ENCODE measurements at regions not wholly inside any gene's neighbourhood (a gene's known extent, or its start where the extent isn't known, plus 50 kb on each side); places are given as distances from the start of the nearest gene placed in this dataset.

DNA sequence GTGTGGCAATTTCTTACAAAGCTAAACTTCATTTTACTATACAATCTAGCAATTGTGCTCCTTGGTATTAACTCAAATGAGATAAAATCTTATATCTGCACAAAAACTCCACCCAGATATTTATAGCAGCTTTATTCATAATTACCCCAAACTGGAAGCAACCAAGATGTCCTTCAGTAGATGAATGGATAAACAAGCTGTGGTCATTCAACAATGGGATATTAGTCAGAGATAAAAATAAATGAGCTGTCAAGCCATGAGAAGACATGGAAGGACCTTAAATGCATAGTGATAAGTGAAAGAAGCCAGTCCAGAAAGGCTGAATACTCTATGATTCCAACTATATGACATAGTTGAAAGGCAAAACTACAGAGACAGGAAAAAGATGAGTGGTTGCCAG, 98.9 kb upstream of the BMP2 start:
- no peaks in the 10 kb centered on the region for H3K79me2 ChIP-seq (ENCODE audit: insufficient read depth, low read length)
- no peak for DNase-seq (ENCODE audit: low spot score)
- no peak overlapping the region for H3K27ac ChIP-seq (ENCODE audit: extremely low read length, insufficient read depth, low read length)
- TF ChIP-seq MEF2D (CRISPR knock-in tag; IDR thresholded peaks at IDR 0.05) (no peak), ZNF891 (CRISPR knock-in tag; IDR thresholded peaks at IDR 0.05) (no peak), ZSCAN21 (CRISPR knock-in tag; IDR thresholded peaks at IDR 0.05; ENCODE audit: borderline replicate concordance) (no peak), GTF2F1 (IDR thresholded peaks at IDR 0.05; ENCODE audit: low read length) (no peak), SRSF4 (IDR thresholded peaks at IDR 0.05; ENCODE audit: low read depth, low read length, poor library complexity, severe bottlenecking) (no peak), HMGA1 (CRISPR knock-in tag; conservative IDR thresholded peaks at IDR 0.05) (no peak), ZBTB7A (CRISPR knock-in tag; IDR thresholded peaks at IDR 0.05) (no peak)
- TF ChIP-seq, protein P1, sequence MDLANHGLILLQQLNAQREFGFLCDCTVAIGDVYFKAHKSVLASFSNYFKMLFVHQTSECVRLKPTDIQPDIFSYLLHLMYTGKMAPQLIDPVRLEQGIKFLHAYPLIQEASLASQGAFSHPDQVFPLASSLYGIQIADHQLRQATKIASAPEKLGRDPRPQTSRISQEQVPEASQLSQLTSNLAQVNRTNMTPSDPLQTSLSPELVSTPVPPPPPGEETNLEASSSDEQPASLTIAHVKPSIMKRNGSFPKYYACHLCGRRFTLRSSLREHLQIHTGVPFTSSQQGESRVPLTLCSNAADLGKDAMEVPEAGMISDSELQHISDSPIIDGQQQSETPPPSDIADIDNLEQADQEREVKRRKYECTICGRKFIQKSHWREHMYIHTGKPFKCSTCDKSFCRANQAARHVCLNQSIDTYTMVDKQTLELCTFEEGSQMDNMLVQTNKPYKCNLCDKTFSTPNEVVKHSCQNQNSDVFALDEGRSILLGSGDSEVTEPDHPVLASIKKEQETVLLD (CRISPR knock-in tag; IDR thresholded peaks at IDR 0.05; ENCODE audit: low read depth): no peak
- H3K4me3 ChIP-seq (replicated peaks in 1 of 3; ENCODE audit: insufficient read depth in 1 of 3, low read depth in 2 of 3, low read length in 3 of 3): no peak overlapping the region
- FAIRE-seq: no peak
- CTCF ChIA-PET (ENCODE audit: low intra/inter-chr PET ratio, low total read pairs): no interaction called here
- ATAC-seq: no peak
- no peaks in the 10 kb centered on the region for H4K20me1 ChIP-seq (ENCODE audit: insufficient read depth, low read length)
- H3K4me2 ChIP-seq (ENCODE audit: low read depth, low read length): no peak overlapping the region
- H3K9me3 ChIP-seq (ENCODE audit: low read length): no peaks in the 10 kb centered on the region
- POLR2A ChIA-PET: no interaction called here
- no peak overlapping the region for H2AFZ ChIP-seq (ENCODE audit: low read length)
- in situ Hi-C loops (cut with HindIII; ENCODE audit: extremely low pct_ligation_motif_present, low pct_unique_long_range_greater_than_20kb) (no loop called here), intact Hi-C loops (cut with micrococcal nuclease; ENCODE audit: unreplicated experiment) (no loop called here)
- no peak overlapping the region for H3K9ac ChIP-seq (ENCODE audit: insufficient read depth, low read depth, low read length)
- H3K36me3 ChIP-seq (replicated peaks in 1 of 2; ENCODE audit: control insufficient read depth in 1 of 2, insufficient read depth in 2 of 2, low read length in 2 of 2): no peaks in the 10 kb centered on the region
- H3K4me1 ChIP-seq (ENCODE audit: insufficient read depth, low read length): no peaks in the 10 kb centered on the region
- no TSS peak for BruUV-seq (replicated peaks)
- H3K27me3 ChIP-seq (ENCODE audit: control insufficient read depth in 1 of 2, insufficient read depth in 2 of 2, low read length in 2 of 2): no peaks in the 10 kb centered on the region
